Bronchial epithelial cell (primary cell): ENCODE measurements at regions not wholly inside any gene's neighbourhood (a gene's known extent, or its start where the extent isn't known, plus 50 kb on each side); places are given as distances from the start of the nearest gene placed in this dataset.

Experiments
- DNase-seq: peaks from one replicate; pipeline ENCODE4 v3.0.0-alpha.2; 2010; ENCODE audit warnings: low read depth
- FAIRE-seq: peaks from 2 replicates; lab custom pipeline; 2011; peaks lifted over from hg19 to GRCh38; lab: Jason Lieb, UNC
- H3K27me3 ChIP-seq: 2 replicates; pipeline ENCODE4 v1.5.1; 2011; ENCODE audit warnings: low read length; ENCODE audit not compliant: control insufficient read depth, insufficient read depth
- H3K36me3 ChIP-seq: 2 replicates; pipeline ENCODE4 v1.5.1; 2011; ENCODE audit warnings: low read length; ENCODE audit not compliant: control insufficient read depth, insufficient read depth
- H3K4me3 ChIP-seq: 2 replicates; pipeline ENCODE4 v1.5.1; 2011; ENCODE audit warnings: mild to moderate bottlenecking, low read depth, low read length, control low read depth
- CTCF ChIP-seq: IDR thresholded peaks from 2 replicates; pipeline ENCODE4 v1.5.1; 2011; ENCODE audit warnings: mild to moderate bottlenecking, moderate library complexity, low read length, control low read depth, inconsistent platforms; ENCODE audit not compliant: insufficient read depth, severe bottlenecking

GRCh38 chr12:31850268-31850667 lies 108.9 kb upstream of the RESF1 start:
- Histone ChIP-seq H3K27me3 (no peaks in the 10 kb centered on the region), H3K4me3 (no peak overlapping the region), H3K36me3 (no peaks in the 10 kb centered on the region)
- TF ChIP-seq CTCF = no peak
- FAIRE-seq (no peak), DNase-seq (no peak)

- Histone ChIP-seq H3K27me3 (no peaks in the 10 kb centered on the region), H3K4me3 (no peak overlapping the region), H3K36me3 (no peaks in the 10 kb centered on the region)
- no peak for TF ChIP-seq CTCF
- DNase-seq (no peak), FAIRE-seq (no peak)
Observed at GRCh38 chr12:31849090-31849687, 110.0 kb upstream of the RESF1 start.

- H3K36me3 ChIP-seq = no peaks in the 10 kb centered on the region
- DNase-seq (no peak), FAIRE-seq (no peak)
- no peak for TF ChIP-seq CTCF
- no peak overlapping the region for H3K4me3 ChIP-seq
- H3K27me3 ChIP-seq = no peaks in the 10 kb centered on the region
Observed at GRCh38 chr12:31846405-31846804, 112.8 kb upstream of the RESF1 start.

- Histone ChIP-seq H3K27me3 (no peaks in the 10 kb centered on the region), H3K4me3 (no peak overlapping the region), H3K36me3 (no peaks in the 10 kb centered on the region)
- FAIRE-seq (no peak), DNase-seq (no peak)
- no peak for TF ChIP-seq CTCF
Observed at GRCh38 chr12:31845613-31846322, 113.4 kb upstream of the RESF1 start.

- no peak for DNase-seq
- Histone ChIP-seq H3K36me3 (no peaks in the 10 kb centered on the region), H3K4me3 (no peak overlapping the region), H3K27me3 (no peaks in the 10 kb centered on the region)
- TF ChIP-seq CTCF = no peak
- no peak for FAIRE-seq
Observed at GRCh38 chr12:31843398-31844095, 114.7 kb upstream of the AMN1 start.
